ENCODE measurements at regions not wholly inside any gene's neighbourhood (a gene's known extent, or its start where the extent isn't known, plus 50 kb on each side); places are given as distances from the start of the nearest gene placed in this dataset.

DNA sequence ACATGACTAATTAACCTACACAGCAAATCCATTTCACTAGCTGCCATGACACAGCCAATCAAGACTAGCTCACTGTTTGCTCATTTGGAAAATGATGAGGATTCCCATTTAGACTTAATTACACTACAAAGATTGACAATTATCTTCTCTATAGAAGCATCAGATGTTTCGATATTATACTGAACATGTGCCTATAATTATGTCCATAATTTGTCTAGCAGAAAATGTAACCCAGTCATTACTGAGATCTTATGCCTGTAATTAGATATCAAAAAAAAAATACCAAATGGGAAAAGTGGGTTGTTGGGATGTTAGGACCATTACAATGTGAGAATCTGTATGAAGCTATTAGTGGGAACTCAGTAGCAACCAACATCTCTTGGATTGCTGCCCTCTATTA is 344.2 kb upstream of the MCTP2 start:
- TF ChIP-seq POLR2AphosphoS5 (IDR thresholded peaks at IDR 0.05; ENCODE audit: borderline replicate concordance, low read depth, low read length) (no peak), EZH2 (IDR thresholded peaks at IDR 0.05) (no peak)

All from SK-N-MC (cell line).